ENCODE measurements at regions not wholly inside any gene's neighbourhood (a gene's known extent, or its start where the extent isn't known, plus 50 kb on each side); places are given as distances from the start of the nearest gene placed in this dataset.

DNA sequence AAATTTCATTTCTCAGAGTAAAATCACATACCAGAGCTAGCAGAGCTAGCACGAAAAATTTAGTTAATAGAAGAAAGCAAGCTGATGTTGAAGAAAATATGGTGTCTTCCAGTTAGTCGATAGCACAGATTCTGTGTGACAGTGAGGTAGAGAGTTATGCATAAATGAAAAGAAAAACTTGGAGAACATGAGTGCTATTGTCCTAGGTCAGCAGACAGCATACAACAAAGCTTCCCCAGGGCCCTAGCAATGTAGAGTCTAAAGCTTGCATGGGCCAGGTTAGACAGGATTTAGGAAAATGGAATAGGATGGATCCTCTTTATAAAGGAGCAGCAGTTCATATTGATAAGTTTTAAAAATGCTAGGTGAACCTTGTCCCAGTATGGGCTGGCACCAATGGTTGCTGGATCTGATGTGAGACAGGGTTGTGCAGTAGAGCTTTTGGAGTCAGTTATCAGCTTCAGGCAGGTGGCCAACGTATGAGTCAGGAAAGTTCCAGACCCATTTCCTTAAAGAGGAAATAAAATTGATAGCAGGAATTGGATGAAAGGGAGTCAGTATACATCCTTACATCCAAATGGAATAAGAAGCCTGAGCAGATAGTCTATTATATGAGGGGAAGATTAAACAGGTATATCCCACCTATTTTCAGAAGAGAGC, 277.2 kb downstream of the FRK start:
- peaks cover 4 to 18% of the 10 kb centered on the region in 2 donors for H3K4me1 ChIP-seq (ENCODE audit: control insufficient read depth in 1 of 2, low read depth in 2 of 2)
- peak; percentile 2 for DNase-seq (ENCODE audit: low spot score)
- no peaks in the 10 kb centered on the region for H3K36me3 ChIP-seq
- no peak overlapping the region for H3K27ac ChIP-seq
- H3K4me3 ChIP-seq: no peak overlapping the region
- ATAC-seq (ENCODE audit: insufficient number of reproducible peaks, low FRiP score, low read depth): no peak
- H3K9me3 ChIP-seq: no peaks in the 10 kb centered on the region
- TF ChIP-seq, protein P1, sequence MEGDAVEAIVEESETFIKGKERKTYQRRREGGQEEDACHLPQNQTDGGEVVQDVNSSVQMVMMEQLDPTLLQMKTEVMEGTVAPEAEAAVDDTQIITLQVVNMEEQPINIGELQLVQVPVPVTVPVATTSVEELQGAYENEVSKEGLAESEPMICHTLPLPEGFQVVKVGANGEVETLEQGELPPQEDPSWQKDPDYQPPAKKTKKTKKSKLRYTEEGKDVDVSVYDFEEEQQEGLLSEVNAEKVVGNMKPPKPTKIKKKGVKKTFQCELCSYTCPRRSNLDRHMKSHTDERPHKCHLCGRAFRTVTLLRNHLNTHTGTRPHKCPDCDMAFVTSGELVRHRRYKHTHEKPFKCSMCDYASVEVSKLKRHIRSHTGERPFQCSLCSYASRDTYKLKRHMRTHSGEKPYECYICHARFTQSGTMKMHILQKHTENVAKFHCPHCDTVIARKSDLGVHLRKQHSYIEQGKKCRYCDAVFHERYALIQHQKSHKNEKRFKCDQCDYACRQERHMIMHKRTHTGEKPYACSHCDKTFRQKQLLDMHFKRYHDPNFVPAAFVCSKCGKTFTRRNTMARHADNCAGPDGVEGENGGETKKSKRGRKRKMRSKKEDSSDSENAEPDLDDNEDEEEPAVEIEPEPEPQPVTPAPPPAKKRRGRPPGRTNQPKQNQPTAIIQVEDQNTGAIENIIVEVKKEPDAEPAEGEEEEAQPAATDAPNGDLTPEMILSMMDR (IDR thresholded peaks at IDR 0.05): no peak
- H3K27me3 ChIP-seq (replicated peaks; ENCODE audit: insufficient read depth): no peaks in the 10 kb centered on the region

DNA sequence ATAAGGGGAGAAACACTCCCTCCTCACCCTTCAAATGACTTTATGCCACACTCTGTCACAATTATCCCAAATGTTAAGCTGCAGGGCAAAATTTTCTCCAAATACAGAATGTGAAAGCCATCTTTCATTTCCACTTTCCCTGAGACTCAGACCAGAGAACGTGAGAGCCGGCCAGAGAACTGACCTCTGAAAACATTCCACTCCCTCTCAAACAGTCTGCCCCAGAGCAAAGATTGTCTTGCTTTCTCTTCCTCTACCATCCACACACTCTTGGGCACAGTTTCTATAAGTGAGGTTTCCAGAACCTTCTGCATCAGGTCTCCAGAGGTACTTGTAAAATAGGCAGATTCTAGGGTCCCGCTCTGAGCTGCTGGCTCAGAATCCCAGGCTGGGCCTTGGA, 278.1 kb downstream of the FRK start:
- no peaks in the 10 kb centered on the region for H3K9me3 ChIP-seq
- TF ChIP-seq, protein P1 (IDR thresholded peaks at IDR 0.05): no peak
- no peak overlapping the region for H3K4me3 ChIP-seq
- peaks cover 4 to 18% of the 10 kb centered on the region in 2 donors for H3K4me1 ChIP-seq (ENCODE audit: control insufficient read depth in 1 of 2, low read depth in 2 of 2)
- DNase-seq (ENCODE audit: low spot score): no peak
- H3K36me3 ChIP-seq: no peaks in the 10 kb centered on the region
- no peaks in the 10 kb centered on the region for H3K27me3 ChIP-seq (replicated peaks; ENCODE audit: insufficient read depth)
- no peak overlapping the region for H3K27ac ChIP-seq
- no peak for ATAC-seq (ENCODE audit: insufficient number of reproducible peaks, low FRiP score, low read depth)

DNA sequence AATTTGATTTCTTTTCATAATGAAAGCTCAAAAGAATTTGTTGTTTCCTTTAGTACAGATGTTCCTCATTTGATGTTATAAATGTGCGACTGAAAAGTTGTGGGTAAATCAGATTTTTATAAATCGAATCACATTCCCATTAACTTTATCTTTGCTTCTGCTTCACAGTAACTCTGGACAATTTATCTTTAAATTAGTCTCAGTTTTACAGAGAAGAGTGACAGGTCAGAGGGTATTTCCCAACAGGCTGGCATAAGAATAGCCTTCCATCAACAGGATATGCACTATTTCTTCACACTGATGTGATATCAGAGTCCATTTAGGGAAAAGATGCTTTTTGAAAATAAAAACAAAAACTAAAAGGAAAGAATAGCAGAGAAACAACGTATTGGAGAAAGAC, 286.9 kb downstream of the FRK start:
- H3K36me3 ChIP-seq: no peaks in the 10 kb centered on the region
- H3K27ac ChIP-seq: no peak overlapping the region
- no peaks in the 10 kb centered on the region for H3K27me3 ChIP-seq (replicated peaks; ENCODE audit: insufficient read depth)
- no peak overlapping the region for H3K4me3 ChIP-seq
- TF ChIP-seq, protein P1 (IDR thresholded peaks at IDR 0.05): no peak
- DNase-seq (ENCODE audit: low spot score): no peak
- no peaks in the 10 kb centered on the region for H3K9me3 ChIP-seq
- no peaks in the 10 kb centered on the region for H3K4me1 ChIP-seq (ENCODE audit: control insufficient read depth in 1 of 2, low read depth in 2 of 2)
- no peak for ATAC-seq (ENCODE audit: insufficient number of reproducible peaks, low FRiP score, low read depth)

DNA sequence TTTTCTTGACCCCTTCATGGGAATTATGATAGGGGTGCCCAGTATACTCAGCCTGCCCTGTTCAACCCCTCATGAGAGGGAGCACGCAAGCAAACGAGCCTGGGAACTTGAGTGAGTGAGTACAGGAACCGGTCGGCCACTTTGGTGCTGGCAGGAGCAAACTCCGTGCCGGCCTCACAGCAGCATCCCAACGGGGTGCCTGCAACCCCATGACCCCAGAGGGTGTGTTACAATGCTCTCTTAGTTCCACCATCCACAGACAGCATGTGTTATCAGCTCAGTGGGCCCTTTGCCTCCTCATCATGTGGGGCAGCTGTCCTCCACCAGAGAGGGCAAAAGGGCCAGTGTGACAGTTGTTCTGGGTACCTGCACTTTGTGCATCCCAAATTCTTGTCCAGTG, 289.8 kb downstream of the FRK start:
- H3K36me3 ChIP-seq: no peaks in the 10 kb centered on the region
- no peak overlapping the region for H3K4me3 ChIP-seq
- no peaks in the 10 kb centered on the region for H3K27me3 ChIP-seq (replicated peaks; ENCODE audit: insufficient read depth)
- TF ChIP-seq, protein P1 (IDR thresholded peaks at IDR 0.05): no peak
- no peak for DNase-seq (ENCODE audit: low spot score)
- H3K4me1 ChIP-seq (ENCODE audit: control insufficient read depth in 1 of 2, low read depth in 2 of 2): peaks cover 0 to 4% of the 10 kb centered on the region in 2 donors
- no peaks in the 10 kb centered on the region for H3K9me3 ChIP-seq
- H3K27ac ChIP-seq: no peak overlapping the region
- ATAC-seq (ENCODE audit: insufficient number of reproducible peaks, low FRiP score, low read depth): no peak

DNA sequence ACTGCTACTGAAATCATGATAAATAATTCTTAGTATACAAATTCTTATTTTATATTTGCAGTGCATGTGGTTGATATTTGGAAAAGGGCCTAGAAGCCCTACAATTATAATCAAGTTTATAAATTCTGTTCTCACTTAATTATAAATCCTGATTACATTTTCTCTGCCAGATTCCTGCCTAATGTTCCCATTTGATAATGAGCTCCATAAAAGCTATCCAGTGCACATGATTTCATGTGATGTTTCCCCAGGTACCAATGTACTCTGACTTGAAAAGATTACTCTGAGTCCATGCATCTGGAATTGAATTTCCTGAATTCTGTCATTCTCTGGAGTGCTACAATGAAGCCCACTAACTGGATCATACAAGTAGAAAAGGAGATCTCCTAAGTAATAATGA, 292.2 kb downstream of the FRK start:
- H3K27ac ChIP-seq: no peak overlapping the region
- H3K9me3 ChIP-seq: no peaks in the 10 kb centered on the region
- no peak for ATAC-seq (ENCODE audit: insufficient number of reproducible peaks, low FRiP score, low read depth)
- H3K36me3 ChIP-seq: no peaks in the 10 kb centered on the region
- H3K27me3 ChIP-seq (replicated peaks; ENCODE audit: insufficient read depth): no peaks in the 10 kb centered on the region
- H3K4me3 ChIP-seq: no peak overlapping the region
- no peak for DNase-seq (ENCODE audit: low spot score)
- TF ChIP-seq, protein P1 (IDR thresholded peaks at IDR 0.05): no peak
- H3K4me1 ChIP-seq (ENCODE audit: control insufficient read depth in 1 of 2, low read depth in 2 of 2): peaks cover 0 to 4% of the 10 kb centered on the region in 2 donors

Measured in thoracic aorta (tissue), 2 donors.